GM12891 (cell line): ENCODE measurements at regions not wholly inside any gene's neighbourhood (a gene's known extent, or its start where the extent isn't known, plus 50 kb on each side); places are given as distances from the start of the nearest gene placed in this dataset.
"Not testable (repeated sequence)": the region's sequence is repeated elsewhere in the genome, so short reads cannot be mapped to it uniquely, and the experiment has no call there.

Experiments used
- POLR2AphosphoS5 ChIP-seq: IDR thresholded peaks from 2 replicates; pipeline ENCODE4 v1.6.1; 2011; ENCODE audit warnings: low read depth, low read length, control low read depth
- SPI1 ChIP-seq: IDR thresholded peaks from 2 replicates; pipeline ENCODE4 v1.6.1; 2011; ENCODE audit warnings: low read depth, low read length, control low read depth

DNA sequence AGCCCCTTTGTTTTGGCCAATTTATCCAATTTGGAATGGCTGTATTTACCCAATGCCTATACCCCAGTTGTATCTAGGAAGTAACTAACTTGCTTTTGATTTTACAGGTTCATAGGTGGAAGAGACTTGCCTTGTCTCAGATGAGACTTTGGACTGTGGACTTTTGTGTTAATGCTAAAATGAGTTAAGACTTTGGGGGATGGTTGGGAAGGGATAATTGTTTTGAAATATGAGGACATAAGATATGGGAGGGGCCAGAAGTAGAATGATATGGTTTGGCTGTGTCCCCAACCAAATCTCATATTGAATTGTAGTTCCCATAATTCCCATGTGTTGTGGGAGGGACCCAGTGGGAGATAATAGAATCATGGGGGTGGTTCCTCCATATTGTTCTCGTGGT lies 94.4 kb upstream of the TMEM170B start:
- TF ChIP-seq POLR2AphosphoS5, SPI1: not testable (repeated sequence)
